HepG2 (cell line): ENCODE measurements at regions not wholly inside any gene's neighbourhood (a gene's known extent, or its start where the extent isn't known, plus 50 kb on each side); places are given as distances from the start of the nearest gene placed in this dataset.

Experiments
- ATAC-seq: fragments of 200-7000 bp; cut with Tn5 transposase; 3 replicates; pipeline ENCODE4 v1.9.1; 2020; ENCODE audit warnings: mild to moderate bottlenecking, moderate library complexity
- BruUV-seq: library from RNA; stranded (reverse); fragments of 400-500 nt; replicated peaks from 2 replicates; lab custom pipeline; 2021; lab: Mats Ljungman, UMichigan
- CTCF ChIA-PET: fragments of 300-600 bp; formaldehyde crosslinking; extraction: SDS; loops from one replicate; lab custom pipeline; 2021; ENCODE audit warnings: low total read pairs, inconsistent platforms, low intra/inter-chr PET ratio; lab: Yijun Ruan, JAX
- POLR2A ChIA-PET: fragments of 350-600 bp; sonication (Branson Sonifier 250); formaldehyde crosslinking; loops from one replicate; lab custom pipeline; 2020; ENCODE audit warnings: antibody characterized with exemption, inconsistent platforms; lab: Yijun Ruan, JAX
- DNase-seq: peaks from one replicate; pipeline ENCODE4 v3.0.0-alpha.2; 2015; ENCODE audit warnings: low spot score
- FAIRE-seq: peaks from 3 replicates; lab custom pipeline; 2011; peaks lifted over from hg19 to GRCh38; lab: Jason Lieb, UNC
- H2AFZ ChIP-seq: one replicate; pipeline ENCODE4 v1.6.1; 2011; ENCODE audit warnings: low read length, inconsistent platforms
- H3K27ac ChIP-seq: fragments of 300-600 bp; 3 replicates; pipeline ENCODE4 v1.8.0; 2011; ENCODE audit warnings: mixed run types, mild to moderate bottlenecking, mixed read lengths, low read length, inconsistent platforms; ENCODE audit not compliant: insufficient read depth; ENCODE audit errors: extremely low read length
- H3K27me3 ChIP-seq, 2 experiments: fragments of 200-600 bp in 1 of 2; 2 replicates in 1 of 2; 3 replicates in 1 of 2; pipeline versions ENCODE4 v1.6.0 to v1.8.0; 2011; ENCODE audit warnings: low read length in 2 of 2, mild to moderate bottlenecking in 2 of 2, moderate library complexity in 2 of 2, inconsistent platforms in 1 of 2; ENCODE audit not compliant: insufficient read depth in 2 of 2, control insufficient read depth in 1 of 2
- H3K36me3 ChIP-seq, 2 experiments: fragments of 200-600 bp in 1 of 2; replicated peaks in 1 of 2; 2 replicates in 1 of 2; 3 replicates in 1 of 2; pipeline versions ENCODE4 v1.5.1 to v1.8.0; 2011; ENCODE audit warnings: low read length in 2 of 2, inconsistent platforms in 1 of 2; ENCODE audit not compliant: insufficient read depth in 2 of 2, control insufficient read depth in 1 of 2
- H3K4me1 ChIP-seq: 2 replicates; pipeline ENCODE4 v1.5.1; 2012; ENCODE audit warnings: low read length, inconsistent platforms; ENCODE audit not compliant: insufficient read depth
- H3K4me2 ChIP-seq: 2 replicates; pipeline ENCODE4 v1.6.0; 2011; ENCODE audit warnings: low read depth, low read length, inconsistent platforms
- H3K4me3 ChIP-seq, 3 experiments: fragments of 200-600 bp in 1 of 3; sonication (generic), shearing (Covaris generic) in 1 of 3; replicated peaks in 1 of 3; 2 replicates each; pipeline ENCODE4 v1.5.1; 2011 to 2016; ENCODE audit warnings: low read length in 3 of 3, inconsistent platforms in 2 of 3, low read depth in 2 of 3, mild to moderate bottlenecking in 2 of 3, control low read depth in 1 of 3, mixed read lengths in 1 of 3; ENCODE audit not compliant: insufficient read depth in 1 of 3
- H3K79me2 ChIP-seq: one replicate; pipeline ENCODE4 v1.6.1; 2011; ENCODE audit warnings: low read length, inconsistent platforms; ENCODE audit not compliant: insufficient read depth
- H3K9ac ChIP-seq: 2 replicates; pipeline ENCODE4 v1.6.0; 2011; ENCODE audit warnings: mild to moderate bottlenecking, low read depth, low read length, inconsistent platforms; ENCODE audit not compliant: insufficient read depth
- H3K9me3 ChIP-seq: 2 replicates; pipeline ENCODE4 v1.5.1; 2012; ENCODE audit warnings: mild to moderate bottlenecking, low read length
- H4K20me1 ChIP-seq: 2 replicates; pipeline ENCODE4 v1.6.0; 2011; ENCODE audit warnings: inconsistent platforms, mild to moderate bottlenecking, low read length, moderate library complexity; ENCODE audit not compliant: insufficient read depth
- GMEB1 ChIP-seq: sonication (generic); formaldehyde crosslinking; IDR thresholded peaks from 2 replicates; pipeline ENCODE4 v1.5.1; 2020; ENCODE audit warnings: missing genetic modification reagents, mild to moderate bottlenecking, borderline replicate concordance
- HMG20B ChIP-seq: conservative IDR thresholded peaks from 2 replicates; pipeline ENCODE4 v1.6.1; 2016; ENCODE audit warnings: missing genetic modification reagents, missing compliant biosample characterization
- MAFK ChIP-seq, 2 experiments: IDR thresholded peaks in 1 of 2; conservative IDR thresholded peaks in 1 of 2; 2 replicates each; pipeline ENCODE4 v1.6.1; 2011; ENCODE audit warnings: improper control_type of control experiment in 2 of 2, low read length in 2 of 2
- RXRA ChIP-seq: sonication (generic); formaldehyde crosslinking; IDR thresholded peaks from 2 replicates; pipeline ENCODE4 v1.5.1; 2020; ENCODE audit warnings: missing genetic modification reagents
- SAP130 ChIP-seq: IDR thresholded peaks from 2 replicates; pipeline ENCODE4 v1.6.1; 2016; ENCODE audit warnings: low read depth
- SP1 ChIP-seq, 2 experiments: fragments of 450-650 bp in 1 of 2; sonication (generic) in 1 of 2; formaldehyde crosslinking in 1 of 2; IDR thresholded peaks; 2 replicates each; pipeline versions ENCODE4 v1.4.0 to v1.6.1; 2016 to 2020; ENCODE audit warnings: missing genetic modification reagents in 1 of 2
- ZFP41 ChIP-seq: sonication (generic); formaldehyde crosslinking; IDR thresholded peaks from 2 replicates; pipeline ENCODE4 v1.4.0; 2020; ENCODE audit warnings: mild to moderate bottlenecking, missing genetic modification reagents, borderline replicate concordance
- ZNF44 ChIP-seq: sonication (generic); formaldehyde crosslinking; IDR thresholded peaks from 2 replicates; pipeline ENCODE4 v1.5.1; 2020; ENCODE audit warnings: mild to moderate bottlenecking, missing genetic modification reagents
- ZNF724P ChIP-seq: sonication (generic); formaldehyde crosslinking; IDR thresholded peaks from 2 replicates; pipeline ENCODE4 v1.8.0; 2022; ENCODE audit warnings: missing genetic modification reagents, borderline replicate concordance
- ZNF83 ChIP-seq: sonication (generic); formaldehyde crosslinking; IDR thresholded peaks from 2 replicates; pipeline ENCODE4 v1.4.0; 2020; ENCODE audit warnings: missing genetic modification reagents, mild to moderate bottlenecking, borderline replicate concordance
- ZNF850 ChIP-seq: sonication (generic); formaldehyde crosslinking; conservative IDR thresholded peaks from 2 replicates; pipeline ENCODE4 v1.9.0; 2021; ENCODE audit warnings: mild to moderate bottlenecking, missing genetic modification reagents
- WGBS: methylation state at CpG from one replicate; pipeline ENCODE4 v1.1.6; 2017; ENCODE audit warnings: low lambda C conversion rate; 5-methylcytosine and 5-hydroxymethylcytosine counted together
- in situ Hi-C: cut with HindIII; loops from 2 replicates; pipeline ENCODE4 v1.10.0; 2017; ENCODE audit warnings: low pct_unique_long_range_greater_than_20kb; ENCODE audit not compliant: extremely low pct_ligation_motif_present
- intact Hi-C: fragments of 100-400 bp; cut with micrococcal nuclease; formaldehyde crosslinking; loops from one replicate; pipeline ENCODE4 v1.10.0; 2022; ENCODE audit not compliant: unreplicated experiment
- TF ChIP-seq, protein P1 (sequence below): fragments of 450-650 bp; IDR thresholded peaks from 2 replicates; pipeline ENCODE4 v1.6.1; 2016
- TF ChIP-seq, protein P2 (sequence below): sonication (generic); formaldehyde crosslinking; IDR thresholded peaks from 2 replicates; pipeline ENCODE4 v1.8.0; 2022; ENCODE audit warnings: mild to moderate bottlenecking, missing genetic modification reagents; ENCODE audit not compliant: insufficient replicate concordance

DNA sequence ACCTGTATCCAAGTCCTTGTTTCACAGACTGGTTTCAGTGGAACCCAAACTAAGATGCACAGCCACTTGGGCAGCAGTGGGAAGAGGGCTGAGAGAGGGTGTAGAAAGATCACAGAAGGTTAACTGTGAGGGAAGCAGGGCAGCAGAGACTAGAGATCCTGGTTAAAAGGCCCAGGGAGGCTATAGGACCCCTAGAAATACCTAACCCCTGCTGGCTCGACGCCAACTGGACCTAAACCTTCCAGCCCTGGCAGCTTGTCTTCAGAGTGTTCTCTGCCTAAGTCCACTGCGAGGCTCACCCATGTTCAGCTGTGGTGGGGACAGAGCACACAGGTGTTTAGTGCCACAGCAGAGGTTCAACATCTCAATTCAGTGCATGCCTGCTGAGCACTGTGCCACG lies 96.5 kb downstream of the ZNF621 start:
- no peak for FAIRE-seq
- no peak overlapping the region for H3K27ac ChIP-seq
- POLR2A ChIA-PET, result no interaction called here
- H3K36me3 ChIP-seq, result no peaks in the 10 kb centered on the region
- no peak for TF ChIP-seq HMG20B (CRISPR knock-in tag)
- TF ChIP-seq, protein P1, sequence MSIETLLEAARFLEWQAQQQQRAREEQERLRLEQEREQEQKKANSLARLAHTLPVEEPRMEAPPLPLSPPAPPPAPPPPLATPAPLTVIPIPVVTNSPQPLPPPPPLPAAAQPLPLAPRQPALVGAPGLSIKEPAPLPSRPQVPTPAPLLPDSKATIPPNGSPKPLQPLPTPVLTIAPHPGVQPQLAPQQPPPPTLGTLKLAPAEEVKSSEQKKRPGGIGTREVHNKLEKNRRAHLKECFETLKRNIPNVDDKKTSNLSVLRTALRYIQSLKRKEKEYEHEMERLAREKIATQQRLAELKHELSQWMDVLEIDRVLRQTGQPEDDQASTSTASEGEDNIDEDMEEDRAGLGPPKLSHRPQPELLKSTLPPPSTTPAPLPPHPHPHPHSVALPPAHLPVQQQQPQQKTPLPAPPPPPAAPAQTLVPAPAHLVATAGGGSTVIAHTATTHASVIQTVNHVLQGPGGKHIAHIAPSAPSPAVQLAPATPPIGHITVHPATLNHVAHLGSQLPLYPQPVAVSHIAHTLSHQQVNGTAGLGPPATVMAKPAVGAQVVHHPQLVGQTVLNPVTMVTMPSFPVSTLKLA, result peak; percentile 38; the same call in 1 of the 2 replicates
- DNase-seq, result no peak
- H3K79me2 ChIP-seq, result no peaks in the 10 kb centered on the region
- no peaks in the 10 kb centered on the region for H3K9me3 ChIP-seq
- no peak overlapping the region for H3K9ac ChIP-seq
- H3K4me2 ChIP-seq, result no peak overlapping the region
- no peaks in the 10 kb centered on the region for H3K4me1 ChIP-seq
- H4K20me1 ChIP-seq, result no peaks in the 10 kb centered on the region; the same call in 1 of the 2 replicates
- peaks cover 0 to 7% of the 10 kb centered on the region in 2 experiments; a peak in 2 of 5 replicates for H3K27me3 ChIP-seq
- H3K4me3 ChIP-seq, result no peak overlapping the region
- CTCF ChIA-PET, result no interaction called here
- no peak for ATAC-seq
- no peak overlapping the region for H2AFZ ChIP-seq
- 25% methylated on average over 4 of the region's 4 CpGs for WGBS
- BruUV-seq, result no TSS peak
- in situ Hi-C loops (no loop called here), intact Hi-C loops (no loop called here)

DNA sequence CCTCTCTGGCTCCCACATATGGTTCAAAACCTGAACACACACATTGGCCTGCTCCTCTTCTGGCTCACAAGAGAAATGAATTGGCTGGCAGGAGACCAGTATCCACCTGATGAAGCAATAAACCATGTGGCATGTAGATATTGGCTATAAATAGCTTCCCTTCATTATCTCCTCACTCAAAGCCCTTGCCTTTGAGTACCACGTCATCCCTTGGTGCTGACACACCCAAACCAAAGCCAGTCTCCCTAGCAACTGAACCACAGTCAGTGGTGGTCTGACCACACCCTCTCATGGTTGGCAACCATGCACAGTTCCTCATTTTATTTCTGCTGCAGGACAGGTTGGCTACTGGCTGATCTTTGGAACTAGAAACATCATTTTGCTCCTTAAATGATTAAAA lies 98.8 kb downstream of the ZNF621 start:
- POLR2A ChIA-PET, result no interaction called here
- no peaks in the 10 kb centered on the region for H3K27me3 ChIP-seq
- no peak overlapping the region for H3K4me2 ChIP-seq
- no peak overlapping the region for H3K4me3 ChIP-seq
- H2AFZ ChIP-seq, result no peak overlapping the region
- CTCF ChIA-PET, result no interaction called here
- H4K20me1 ChIP-seq, result no peaks in the 10 kb centered on the region; the same call in 1 of the 2 replicates
- H3K27ac ChIP-seq, result no peak overlapping the region
- intact Hi-C loops, result no loop called here
- in situ Hi-C loops, result no loop called here
- H3K4me1 ChIP-seq, result no peaks in the 10 kb centered on the region
- no peak overlapping the region for H3K9ac ChIP-seq
- no peaks in the 10 kb centered on the region for H3K79me2 ChIP-seq
- BruUV-seq, result no TSS peak
- DNase-seq, result no peak
- 0% methylated on average over 1 of the region's 1 CpG for WGBS
- no peaks in the 10 kb centered on the region for H3K36me3 ChIP-seq
- no peak for FAIRE-seq
- ATAC-seq, result no peak
- no peaks in the 10 kb centered on the region for H3K9me3 ChIP-seq
- TF ChIP-seq GMEB1 (CRISPR knock-in tag), result no peak
- TF ChIP-seq SP1 (IDR thresholded peaks at IDR 0.05), result no peak
- TF ChIP-seq SP1 (CRISPR knock-in tag; IDR thresholded peaks at IDR 0.05), result no peak
- TF ChIP-seq ZNF724P (CRISPR knock-in tag), result no peak
- TF ChIP-seq, protein P2, sequence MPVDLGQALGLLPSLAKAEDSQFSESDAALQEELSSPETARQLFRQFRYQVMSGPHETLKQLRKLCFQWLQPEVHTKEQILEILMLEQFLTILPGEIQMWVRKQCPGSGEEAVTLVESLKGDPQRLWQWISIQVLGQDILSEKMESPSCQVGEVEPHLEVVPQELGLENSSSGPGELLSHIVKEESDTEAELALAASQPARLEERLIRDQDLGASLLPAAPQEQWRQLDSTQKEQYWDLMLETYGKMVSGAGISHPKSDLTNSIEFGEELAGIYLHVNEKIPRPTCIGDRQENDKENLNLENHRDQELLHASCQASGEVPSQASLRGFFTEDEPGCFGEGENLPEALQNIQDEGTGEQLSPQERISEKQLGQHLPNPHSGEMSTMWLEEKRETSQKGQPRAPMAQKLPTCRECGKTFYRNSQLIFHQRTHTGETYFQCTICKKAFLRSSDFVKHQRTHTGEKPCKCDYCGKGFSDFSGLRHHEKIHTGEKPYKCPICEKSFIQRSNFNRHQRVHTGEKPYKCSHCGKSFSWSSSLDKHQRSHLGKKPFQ (CRISPR knock-in tag), result no peak
- no peak for TF ChIP-seq SAP130 (CRISPR knock-in tag)
- TF ChIP-seq ZFP41 (CRISPR knock-in tag), result no peak
- TF ChIP-seq ZNF850, result no peak
- no peak for TF ChIP-seq RXRA (CRISPR knock-in tag)
- TF ChIP-seq MAFK (conservative IDR thresholded peaks at IDR 0.05 in 1 of 2, IDR thresholded peaks at IDR 0.05 in 1 of 2; ENCODE audit: low read length in 2 of 2), result no peak
- no peak for TF ChIP-seq ZNF44
- no peak for TF ChIP-seq ZNF83 (CRISPR knock-in tag)
